Liver (tissue), 3 donors: ENCODE measurements at regions not wholly inside any gene's neighbourhood (a gene's known extent, or its start where the extent isn't known, plus 50 kb on each side); places are given as distances from the start of the nearest gene placed in this dataset.

Experiments
- RAD21 ChIP-seq, 2 donors: IDR thresholded peaks; 2 replicates each; pipeline ENCODE4 v1.6.1; 2016; ENCODE audit warnings: antibody characterized with exemption in 2 of 2, mild to moderate bottlenecking in 2 of 2
- SP1 ChIP-seq: IDR thresholded peaks from 2 replicates; pipeline ENCODE4 v1.6.1; 2018; ENCODE audit warnings: antibody characterized with exemption, mild to moderate bottlenecking
- TAF1 ChIP-seq: conservative IDR thresholded peaks from 2 replicates; pipeline ENCODE4 v1.6.1; 2016; ENCODE audit warnings: antibody characterized with exemption, mild to moderate bottlenecking
- YY1 ChIP-seq: IDR thresholded peaks from 2 replicates; pipeline ENCODE4 v1.6.1; 2016; ENCODE audit warnings: antibody characterized with exemption, mild to moderate bottlenecking
- TF ChIP-seq, protein P1 (sequence below): fragments of 150-350 bp; IDR thresholded peaks from 2 replicates; pipeline ENCODE4 v1.5.1; 2017; ENCODE audit warnings: improper control_type of control experiment, low read depth, low read length; ENCODE audit not compliant: missing input control
- donor health status: healthy.
- donor health status: healthy.

DNA sequence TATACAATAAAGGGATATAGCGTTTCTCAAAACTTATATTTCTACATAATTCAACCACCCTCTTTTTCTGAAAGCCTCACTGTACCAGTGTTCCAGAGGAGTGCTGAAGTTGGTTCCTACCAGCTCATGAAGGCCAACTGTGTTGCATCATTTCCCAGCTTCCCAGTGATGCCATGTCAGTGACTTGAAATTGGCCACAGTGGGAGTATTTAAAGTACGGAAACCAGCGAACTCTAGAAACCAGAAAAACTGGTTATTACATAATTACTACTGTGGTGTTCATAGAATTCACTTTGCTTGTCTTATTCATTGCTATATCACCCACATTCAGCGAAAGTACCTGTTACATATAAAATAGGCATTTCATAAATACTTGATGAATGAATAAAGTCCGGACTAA is 135.4 kb downstream of the GC start:
- TF ChIP-seq RAD21 (IDR thresholded peaks at IDR 0.05) (no peak), TAF1 (no peak), YY1 (no peak), SP1 (no peak)
- TF ChIP-seq, protein P1, sequence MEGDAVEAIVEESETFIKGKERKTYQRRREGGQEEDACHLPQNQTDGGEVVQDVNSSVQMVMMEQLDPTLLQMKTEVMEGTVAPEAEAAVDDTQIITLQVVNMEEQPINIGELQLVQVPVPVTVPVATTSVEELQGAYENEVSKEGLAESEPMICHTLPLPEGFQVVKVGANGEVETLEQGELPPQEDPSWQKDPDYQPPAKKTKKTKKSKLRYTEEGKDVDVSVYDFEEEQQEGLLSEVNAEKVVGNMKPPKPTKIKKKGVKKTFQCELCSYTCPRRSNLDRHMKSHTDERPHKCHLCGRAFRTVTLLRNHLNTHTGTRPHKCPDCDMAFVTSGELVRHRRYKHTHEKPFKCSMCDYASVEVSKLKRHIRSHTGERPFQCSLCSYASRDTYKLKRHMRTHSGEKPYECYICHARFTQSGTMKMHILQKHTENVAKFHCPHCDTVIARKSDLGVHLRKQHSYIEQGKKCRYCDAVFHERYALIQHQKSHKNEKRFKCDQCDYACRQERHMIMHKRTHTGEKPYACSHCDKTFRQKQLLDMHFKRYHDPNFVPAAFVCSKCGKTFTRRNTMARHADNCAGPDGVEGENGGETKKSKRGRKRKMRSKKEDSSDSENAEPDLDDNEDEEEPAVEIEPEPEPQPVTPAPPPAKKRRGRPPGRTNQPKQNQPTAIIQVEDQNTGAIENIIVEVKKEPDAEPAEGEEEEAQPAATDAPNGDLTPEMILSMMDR: no peak
